ENCODE measurements at regions not wholly inside any gene's neighbourhood (a gene's known extent, or its start where the extent isn't known, plus 50 kb on each side); places are given as distances from the start of the nearest gene placed in this dataset.
A peak's percentile ranks its signal among the peaks of the same experiment; 100 is the strongest.

- TF ChIP-seq FOXM1 (IDR thresholded peaks at IDR 0.05; ENCODE audit: borderline replicate concordance, low read depth) (no peak), USF1 (IDR thresholded peaks at IDR 0.05) (no peak), NFIC (IDR thresholded peaks at IDR 0.05) (no peak), TCF12 (IDR thresholded peaks at IDR 0.05; ENCODE audit: low read depth) (no peak), EGR1 (IDR thresholded peaks at IDR 0.05) (no peak), REST (IDR thresholded peaks at IDR 0.05; ENCODE audit: low read depth) (no peak), TAF1 (IDR thresholded peaks at IDR 0.05; ENCODE audit: low read depth) (no peak), RAD21 (IDR thresholded peaks at IDR 0.05; ENCODE audit: low read depth) (no peak), EP300 (IDR thresholded peaks at IDR 0.05; ENCODE audit: borderline replicate concordance) (no peak), YY1 (IDR thresholded peaks at IDR 0.05; ENCODE audit: low read depth) (no peak), TEAD4 (IDR thresholded peaks at IDR 0.05) (no peak)
Measured at GRCh38 chr2:175605640-175606009, 396.4 kb downstream of the LNPK start.

GRCh38 chr2:175601969-175602368 lies 400.1 kb downstream of the LNPK start:
- no peak for TF ChIP-seq CEBPB (IDR thresholded peaks at IDR 0.05)
- no peak for TF ChIP-seq TAF1 (IDR thresholded peaks at IDR 0.05; ENCODE audit: low read depth)
- no peak for TF ChIP-seq EP300 (IDR thresholded peaks at IDR 0.05; ENCODE audit: borderline replicate concordance)
- TF ChIP-seq TEAD4 (IDR thresholded peaks at IDR 0.05): no peak
- TF ChIP-seq MAX (IDR thresholded peaks at IDR 0.05): no peak
- no peak for TF ChIP-seq YY1 (IDR thresholded peaks at IDR 0.05; ENCODE audit: low read depth)
- TF ChIP-seq EGR1 (IDR thresholded peaks at IDR 0.05): no peak
- no peak for TF ChIP-seq REST (IDR thresholded peaks at IDR 0.05; ENCODE audit: low read depth)
- TF ChIP-seq NFIC (IDR thresholded peaks at IDR 0.05): no peak
- TF ChIP-seq TCF12 (IDR thresholded peaks at IDR 0.05; ENCODE audit: low read depth): no peak
- TF ChIP-seq CREB1 (IDR thresholded peaks at IDR 0.05; ENCODE audit: low read depth): no peak
- no peak for TF ChIP-seq ZBTB7A (IDR thresholded peaks at IDR 0.05; ENCODE audit: low read depth)

GRCh38 chr2:175599966-175600831 lies 401.9 kb downstream of the LNPK start:
- no peak for TF ChIP-seq RAD21 (IDR thresholded peaks at IDR 0.05; ENCODE audit: low read depth)
- 0 out of 2 replicates have a peak, but pooled peaks have one; percentile 29 for TF ChIP-seq CEBPB (IDR thresholded peaks at IDR 0.05)
- TF ChIP-seq EP300 (IDR thresholded peaks at IDR 0.05; ENCODE audit: borderline replicate concordance): 0 out of 2 replicates have a peak, but pooled peaks have one; percentile 10

GRCh38 chr2:175597286-175597685 lies 404.8 kb downstream of the LNPK start:
- no peak for TF ChIP-seq NFIC (IDR thresholded peaks at IDR 0.05)
- TF ChIP-seq EGR1 (IDR thresholded peaks at IDR 0.05): no peak
- TF ChIP-seq TCF12 (IDR thresholded peaks at IDR 0.05; ENCODE audit: low read depth): no peak
- no peak for TF ChIP-seq REST (IDR thresholded peaks at IDR 0.05; ENCODE audit: low read depth)
- TF ChIP-seq USF1 (IDR thresholded peaks at IDR 0.05): no peak
- TF ChIP-seq TAF1 (IDR thresholded peaks at IDR 0.05; ENCODE audit: low read depth): no peak
- no peak for TF ChIP-seq EP300 (IDR thresholded peaks at IDR 0.05; ENCODE audit: borderline replicate concordance)

GRCh38 chr2:175595139-175595538 lies 406.9 kb downstream of the LNPK start:
- TF ChIP-seq USF1 (IDR thresholded peaks at IDR 0.05): no peak
- TF ChIP-seq TCF12 (IDR thresholded peaks at IDR 0.05; ENCODE audit: low read depth): no peak
- no peak for TF ChIP-seq EGR1 (IDR thresholded peaks at IDR 0.05)
- TF ChIP-seq ZBTB7A (IDR thresholded peaks at IDR 0.05; ENCODE audit: low read depth): no peak
- TF ChIP-seq TEAD4 (IDR thresholded peaks at IDR 0.05): no peak
- TF ChIP-seq REST (IDR thresholded peaks at IDR 0.05; ENCODE audit: low read depth): no peak
- TF ChIP-seq RAD21 (IDR thresholded peaks at IDR 0.05; ENCODE audit: low read depth): no peak
- TF ChIP-seq YY1 (IDR thresholded peaks at IDR 0.05; ENCODE audit: low read depth): no peak
- TF ChIP-seq MAX (IDR thresholded peaks at IDR 0.05): no peak
- TF ChIP-seq FOXM1 (IDR thresholded peaks at IDR 0.05; ENCODE audit: borderline replicate concordance, low read depth): no peak
- TF ChIP-seq TAF1 (IDR thresholded peaks at IDR 0.05; ENCODE audit: low read depth): no peak
- no peak for TF ChIP-seq NFIC (IDR thresholded peaks at IDR 0.05)
- no peak for TF ChIP-seq CREB1 (IDR thresholded peaks at IDR 0.05; ENCODE audit: low read depth)
